B cell (primary cell): ENCODE measurements at regions not wholly inside any gene's neighbourhood (a gene's known extent, or its start where the extent isn't known, plus 50 kb on each side); places are given as distances from the start of the nearest gene placed in this dataset.

Experiments used
- CTCF ChIP-seq: fragments of 200-600 bp; IDR thresholded peaks from one replicate; pipeline ENCODE4 v1.8.0; 2022; ENCODE audit warnings: antibody characterized with exemption, mild to moderate bottlenecking
- EZH2 ChIP-seq: IDR thresholded peaks from 2 replicates; pipeline ENCODE4 v1.6.1; 2012; ENCODE audit warnings: borderline replicate concordance, low read depth, mild to moderate bottlenecking, moderate library complexity, low read length; ENCODE audit not compliant: insufficient read depth, poor library complexity, severe bottlenecking

GRCh38 chr1:219520241-219520640 lies 92.7 kb downstream of the ZC3H11B start:
- no peak for TF ChIP-seq EZH2
- no peak for TF ChIP-seq CTCF
